ENCODE measurements at regions not wholly inside any gene's neighbourhood (a gene's known extent, or its start where the extent isn't known, plus 50 kb on each side); places are given as distances from the start of the nearest gene placed in this dataset.

GRCh38 chr14:22464422-22465142 is 124.4 kb downstream of the DAD1 start:
- no peak for TF ChIP-seq HDGF (IDR thresholded peaks at IDR 0.05; ENCODE audit: borderline replicate concordance)
- POLR2A ChIA-PET, result interaction anchor here (1.0 to 1.4 kb wide), 2 partner anchors 15 to 455 kb away, joined by 3 read pairs; partner anchors contain the start of gene RBM23
- CTCF ChIA-PET, result interaction anchor here (0.5 to 0.7 kb wide), 2 partner anchors 17 to 38 kb away, joined by 3 to 4 read pairs; no protein-coding TSS in a partner anchor
- no peak for DNase-seq (ENCODE audit: extremely low spot score)

GRCh38 chr14:22463763-22464173 is 125.3 kb downstream of the DAD1 start:
- POLR2A ChIA-PET, result interaction anchor here (1.0 kb wide), 1 partner anchor 16 kb away, joined by 3 read pairs; no protein-coding TSS in a partner anchor

DNA sequence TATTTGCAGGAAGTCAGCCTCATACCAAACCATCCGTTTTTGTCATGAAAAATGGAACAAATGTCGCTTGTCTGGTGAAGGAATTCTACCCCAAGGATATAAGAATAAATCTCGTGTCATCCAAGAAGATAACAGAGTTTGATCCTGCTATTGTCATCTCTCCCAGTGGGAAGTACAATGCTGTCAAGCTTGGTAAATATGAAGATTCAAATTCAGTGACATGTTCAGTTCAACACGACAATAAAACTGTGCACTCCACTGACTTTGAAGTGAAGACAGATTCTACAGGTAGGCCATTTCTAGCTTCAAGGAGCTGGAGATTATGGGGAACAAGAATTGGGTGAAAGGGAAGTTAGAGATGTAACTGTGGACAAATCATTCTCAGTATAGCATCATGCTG is 126.1 kb downstream of the DAD1 start:
- DNase-seq (ENCODE audit: extremely low spot score), result no peak
- TF ChIP-seq ZNF384 (IDR thresholded peaks at IDR 0.05), result no peak
- TF ChIP-seq FOXK2 (IDR thresholded peaks at IDR 0.05), result no peak
- no peak for TF ChIP-seq SUZ12 (IDR thresholded peaks at IDR 0.05)
- TF ChIP-seq SP1 (IDR thresholded peaks at IDR 0.05), result no peak
- no peak for TF ChIP-seq PKNOX1 (IDR thresholded peaks at IDR 0.05)
- no peak for TF ChIP-seq ELF4 (IDR thresholded peaks at IDR 0.05)
- no peak for TF ChIP-seq FOXA1 (IDR thresholded peaks at IDR 0.05)
- TF ChIP-seq TARDBP (IDR thresholded peaks at IDR 0.05), result no peak
- CTCF ChIA-PET, result no interaction called here
- POLR2A ChIA-PET, result no interaction called here

More at GRCh38 chr14:22463763-22464173, 125.3 kb downstream of the DAD1 start:
- DNase-seq (ENCODE audit: extremely low spot score), result no peak
- CTCF ChIA-PET, result no interaction called here
- TF ChIP-seq BHLHE40 (IDR thresholded peaks at IDR 0.05; ENCODE audit: borderline replicate concordance), result no peak
- TF ChIP-seq SP1 (IDR thresholded peaks at IDR 0.05), result no peak
- no peak for TF ChIP-seq LEF1 (IDR thresholded peaks at IDR 0.05; ENCODE audit: borderline replicate concordance)
- TF ChIP-seq NFRKB (IDR thresholded peaks at IDR 0.05), result no peak
- no peak for TF ChIP-seq PKNOX1 (IDR thresholded peaks at IDR 0.05)
- TF ChIP-seq L3MBTL2 (conservative IDR thresholded peaks at IDR 0.05), result no peak

DNA sequence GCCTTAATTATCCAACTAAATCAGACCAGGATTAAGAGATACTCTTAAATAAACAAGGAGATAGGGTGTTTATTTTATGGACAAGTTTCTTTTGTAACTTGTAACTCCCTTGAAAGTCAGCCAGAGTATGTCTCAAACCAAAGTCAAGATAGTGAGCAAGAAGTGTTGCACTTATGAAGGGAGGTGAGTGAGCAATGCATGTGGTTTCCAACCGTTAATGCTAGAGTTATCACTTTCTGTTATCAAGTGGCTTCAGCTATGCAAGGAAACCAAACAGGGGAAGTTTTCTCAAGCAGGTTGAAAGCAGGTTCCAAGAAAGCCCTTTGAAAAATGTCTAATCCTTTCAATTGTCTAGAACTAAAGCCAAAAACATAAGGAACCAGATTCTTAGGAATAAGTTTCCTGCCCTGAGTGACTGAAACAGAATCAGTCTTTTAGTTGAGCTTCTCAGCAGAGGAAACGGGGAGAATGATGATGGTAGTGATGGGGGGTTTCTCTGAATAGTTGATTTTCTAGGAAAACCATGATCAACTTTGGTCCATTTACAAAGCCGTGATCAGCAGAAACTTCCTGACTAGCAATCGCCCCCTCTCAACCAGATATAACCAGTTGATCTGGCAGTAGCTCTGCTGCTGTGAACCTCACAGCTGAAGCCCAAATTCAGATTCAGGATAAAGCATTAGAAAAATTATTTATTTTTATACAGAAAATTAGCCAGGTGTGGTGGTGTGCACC is 128.4 kb downstream of the DAD1 start:
- ChIA-PET CTCF (no interaction called here), POLR2A (no interaction called here)
- TF ChIP-seq ARNT (IDR thresholded peaks at IDR 0.05) (no peak), FOXK2 (IDR thresholded peaks at IDR 0.05) (no peak)
- DNase-seq (ENCODE audit: extremely low spot score), result no peak

GRCh38 chr14:22458737-22459136 is 130.3 kb downstream of the DAD1 start:
- POLR2A ChIA-PET, result interaction anchor here (0.6 kb wide), 1 partner anchor 40 kb away, joined by 3 read pairs; no protein-coding TSS in a partner anchor
- TF ChIP-seq SUZ12 (IDR thresholded peaks at IDR 0.05), result no peak
- TF ChIP-seq ARNT (IDR thresholded peaks at IDR 0.05), result no peak
- no peak for TF ChIP-seq NFRKB (IDR thresholded peaks at IDR 0.05)
- CTCF ChIA-PET, result interaction anchor here (2.4 kb wide), 1 partner anchor 13 kb away, joined by 10 read pairs; no protein-coding TSS in a partner anchor
- no peak for DNase-seq (ENCODE audit: extremely low spot score)

GRCh38 chr14:22456998-22457594 is 131.9 kb downstream of the DAD1 start:
- no peak for DNase-seq (ENCODE audit: extremely low spot score)
- ChIA-PET POLR2A (no interaction called here), CTCF (interaction anchor here (0.6 to 0.9 kb wide), 3 partner anchors 10 to 271 kb away, joined by 3 to 6 read pairs (median 3); no protein-coding TSS in a partner anchor)
- TF ChIP-seq LEF1 (IDR thresholded peaks at IDR 0.05; ENCODE audit: borderline replicate concordance) (no peak), L3MBTL2 (conservative IDR thresholded peaks at IDR 0.05) (no peak), NFRKB (IDR thresholded peaks at IDR 0.05) (no peak), SUZ12 (IDR thresholded peaks at IDR 0.05) (no peak), TARDBP (IDR thresholded peaks at IDR 0.05) (no peak), SP1 (IDR thresholded peaks at IDR 0.05) (no peak), ARNT (IDR thresholded peaks at IDR 0.05) (no peak)

GRCh38 chr14:22456421-22456820 is 132.6 kb downstream of the DAD1 start:
- POLR2A ChIA-PET, result no interaction called here
- CTCF ChIA-PET, result interaction anchor here (0.9 kb wide), 1 partner anchor 9 kb away, joined by 3 read pairs; no protein-coding TSS in a partner anchor
- DNase-seq (ENCODE audit: extremely low spot score), result no peak
- TF ChIP-seq ZNF384 (IDR thresholded peaks at IDR 0.05) (no peak), FOXM1 (IDR thresholded peaks at IDR 0.05; ENCODE audit: borderline replicate concordance) (no peak), FOXK2 (IDR thresholded peaks at IDR 0.05) (no peak), FOXA1 (IDR thresholded peaks at IDR 0.05) (no peak), L3MBTL2 (conservative IDR thresholded peaks at IDR 0.05) (no peak), TARDBP (IDR thresholded peaks at IDR 0.05) (no peak), CTBP1 (IDR thresholded peaks at IDR 0.05; ENCODE audit: borderline replicate concordance) (no peak), LEF1 (IDR thresholded peaks at IDR 0.05; ENCODE audit: borderline replicate concordance) (no peak), NFRKB (IDR thresholded peaks at IDR 0.05) (no peak), SP1 (IDR thresholded peaks at IDR 0.05) (no peak), ELF4 (IDR thresholded peaks at IDR 0.05) (no peak), SUZ12 (IDR thresholded peaks at IDR 0.05) (no peak), PKNOX1 (IDR thresholded peaks at IDR 0.05) (no peak), ARNT (IDR thresholded peaks at IDR 0.05) (no peak)

All from HEK293T (cell line).